Peyer's patch (tissue), 4 donors: ENCODE measurements at regions not wholly inside any gene's neighbourhood (a gene's known extent, or its start where the extent isn't known, plus 50 kb on each side); places are given as distances from the start of the nearest gene placed in this dataset.

ENCODE experiments used
- DNase-seq, 3 donors: peaks; one replicate each; pipeline ENCODE4 v3.0.0-alpha.2; 2017 to 2019
- H3K27ac ChIP-seq, 4 donors: fragments of 200-600 bp; sonication (generic); one replicate each; pipeline ENCODE4 v1.5.1; 2016 to 2019
- H3K27me3 ChIP-seq, 2 donors: fragments of 200-600 bp; sonication (generic); one replicate each; pipeline ENCODE4 v1.5.1; 2019
- H3K36me3 ChIP-seq, 3 donors: fragments of 200-600 bp; sonication (generic); one replicate each; pipeline ENCODE4 v1.5.1; 2016 to 2019
- H3K4me1 ChIP-seq, 4 donors: fragments of 200-600 bp; sonication (generic); one replicate each; pipeline ENCODE4 v1.5.1; 2016 to 2019
- H3K4me3 ChIP-seq, 4 donors: fragments of 200-600 bp; sonication (generic); 1 replicate in 3 of 4; 2 replicates in 1 of 4; pipeline ENCODE4 v1.5.1; 2016 to 2019; ENCODE audit warnings: mild to moderate bottlenecking in 1 of 4
- H3K9me3 ChIP-seq, 4 donors: fragments of 200-600 bp; sonication (generic); one replicate each; pipeline ENCODE4 v1.5.1; 2016 to 2019; ENCODE audit warnings: mild to moderate bottlenecking in 1 of 4
- CTCF ChIP-seq, 6 experiments: fragments of 450-650 bp in 4 of 6; fragments of 200-600 bp in 2 of 6; sonication (generic) in 1 of 6; IDR thresholded peaks; one replicate each; pipeline ENCODE4 v1.5.1; 2017 to 2019; ENCODE audit warnings: antibody characterized with exemption in 6 of 6, mild to moderate bottlenecking in 3 of 6, moderate library complexity in 1 of 6
- POLR2A ChIP-seq, 2 donors: fragments of 450-650 bp; IDR thresholded peaks; one replicate each; pipeline ENCODE4 v1.5.1; 2017; ENCODE audit warnings: antibody characterized with exemption in 2 of 2, mild to moderate bottlenecking in 2 of 2, moderate library complexity in 2 of 2

- no peak for DNase-seq
- Histone ChIP-seq H3K4me1 (no peaks in the 10 kb centered on the region), H3K27me3 (no peaks in the 10 kb centered on the region), H3K4me3 (no peak overlapping the region), H3K36me3 (no peaks in the 10 kb centered on the region), H3K9me3 (no peaks in the 10 kb centered on the region), H3K27ac (no peak overlapping the region)
- TF ChIP-seq POLR2A (IDR thresholded peaks at IDR 0.05) (no peak), CTCF (IDR thresholded peaks at IDR 0.05) (no peak)
Measured at GRCh38 chr4:3858046-3858730, 92.0 kb downstream of the ADRA2C start.

DNA sequence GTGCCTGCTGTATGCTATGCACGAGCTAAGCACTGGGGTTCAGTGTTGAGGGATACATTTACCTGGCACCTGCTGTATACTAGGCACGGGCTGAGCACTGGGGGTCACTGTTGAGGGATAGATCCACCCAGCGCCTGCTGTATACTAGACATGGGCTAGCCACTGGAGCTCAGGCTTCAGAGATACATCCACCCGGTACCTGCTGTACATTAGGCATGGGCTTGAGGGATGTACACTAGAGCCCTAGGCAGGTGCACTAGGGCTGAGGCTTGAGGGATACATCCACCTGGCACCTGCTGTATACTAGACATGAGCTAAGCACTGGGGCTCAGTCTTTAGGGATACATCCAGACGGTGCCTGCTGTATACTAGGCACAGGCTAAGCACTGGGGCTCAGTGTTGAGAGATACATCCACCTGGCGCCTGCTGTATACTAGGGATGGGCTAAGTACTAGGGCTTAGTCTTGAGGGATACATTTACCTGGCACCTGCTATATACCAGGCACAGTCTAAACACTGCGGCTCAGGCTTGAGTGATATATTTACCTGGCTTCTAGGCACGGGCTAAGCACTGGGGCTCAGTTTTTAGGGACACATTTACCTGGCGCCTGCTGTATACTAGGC is 92.7 kb downstream of the ADRA2C start:
- no peaks in the 10 kb centered on the region for H3K27me3 ChIP-seq
- DNase-seq, result no peak

GRCh38 chr4:3859571-3859970 is 93.4 kb downstream of the ADRA2C start:
- no peak for DNase-seq
- Histone ChIP-seq H3K36me3 (no peaks in the 10 kb centered on the region), H3K27ac (no peak overlapping the region), H3K9me3 (no peaks in the 10 kb centered on the region), H3K4me1 (no peaks in the 10 kb centered on the region), H3K27me3 (no peaks in the 10 kb centered on the region), H3K4me3 (no peak overlapping the region)
- no peak for TF ChIP-seq CTCF (IDR thresholded peaks at IDR 0.05)
- TF ChIP-seq POLR2A (IDR thresholded peaks at IDR 0.05), result no peak

More for the DNA sequence above, 92.7 kb downstream of the ADRA2C start:
- no peak for TF ChIP-seq POLR2A (IDR thresholded peaks at IDR 0.05)
- no peak for TF ChIP-seq CTCF (IDR thresholded peaks at IDR 0.05)
- Histone ChIP-seq H3K36me3 (no peaks in the 10 kb centered on the region), H3K27ac (no peak overlapping the region), H3K9me3 (no peaks in the 10 kb centered on the region), H3K4me3 (no peak overlapping the region), H3K4me1 (no peaks in the 10 kb centered on the region)

- Histone ChIP-seq H3K27ac (no peak overlapping the region), H3K4me1 (no peaks in the 10 kb centered on the region), H3K4me3 (no peak overlapping the region), H3K9me3 (no peaks in the 10 kb centered on the region), H3K27me3 (no peaks in the 10 kb centered on the region), H3K36me3 (no peaks in the 10 kb centered on the region)
- DNase-seq, result no peak
- TF ChIP-seq POLR2A (IDR thresholded peaks at IDR 0.05) (no peak), CTCF (IDR thresholded peaks at IDR 0.05) (no peak)
Measured at GRCh38 chr4:3860061-3860912, 94.1 kb downstream of the ADRA2C start.

DNA sequence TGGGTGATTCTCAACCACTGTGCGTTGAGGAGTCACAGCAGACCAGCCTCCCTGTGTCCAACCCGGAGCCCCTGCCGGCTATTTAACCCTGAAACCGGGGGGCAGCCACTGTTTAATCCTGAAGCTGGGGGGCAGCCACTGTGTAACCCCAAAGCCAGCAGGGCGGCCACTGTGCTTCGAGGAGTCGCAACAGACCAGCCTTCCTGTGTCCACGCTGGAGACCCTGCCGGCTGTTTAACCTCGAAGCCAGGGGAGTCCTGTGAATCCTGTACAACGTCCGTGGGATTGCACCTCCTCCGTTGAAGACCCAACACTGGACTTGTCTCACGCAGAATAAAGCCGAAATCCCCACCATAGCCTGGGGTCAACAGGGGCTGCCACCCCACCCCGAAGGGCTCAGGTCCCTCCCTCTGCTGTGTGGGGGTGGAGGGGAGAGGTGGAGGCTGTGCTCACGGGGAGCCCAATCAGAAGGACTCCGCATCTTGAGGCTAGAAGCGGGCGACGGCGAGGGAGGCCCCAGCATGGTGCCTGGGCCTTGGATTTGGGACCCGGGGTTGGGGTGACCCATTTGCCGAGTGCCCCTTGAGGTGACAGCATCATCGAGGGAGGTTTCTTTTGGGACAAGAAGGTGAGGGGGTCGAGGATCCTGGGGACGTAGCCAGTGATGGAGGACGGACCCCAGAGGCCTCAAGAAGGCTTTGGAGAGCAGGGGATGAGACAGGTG is 94.9 kb downstream of the ADRA2C start:
- DNase-seq, result no peak
- Histone ChIP-seq H3K4me1 (no peaks in the 10 kb centered on the region), H3K4me3 (no peak overlapping the region), H3K27ac (no peak overlapping the region), H3K9me3 (no peaks in the 10 kb centered on the region), H3K36me3 (no peaks in the 10 kb centered on the region), H3K27me3 (no peaks in the 10 kb centered on the region)
- TF ChIP-seq POLR2A (IDR thresholded peaks at IDR 0.05), result no peak
- no peak for TF ChIP-seq CTCF (IDR thresholded peaks at IDR 0.05)
